Suprapubic skin (tissue), 3 donors: ENCODE measurements at regions not wholly inside any gene's neighbourhood (a gene's known extent, or its start where the extent isn't known, plus 50 kb on each side); places are given as distances from the start of the nearest gene placed in this dataset.

Source experiments
- EP300 ChIP-seq: sonication (generic); formaldehyde crosslinking; IDR thresholded peaks from one replicate; pipeline ENCODE4 v1.6.1; 2017; ENCODE audit warnings: antibody characterized with exemption
- TF ChIP-seq, protein P1 (sequence below), 2 donors: fragments of 200-600 bp in 1 of 2; fragments of 450-650 bp in 1 of 2; sonication (generic) in 1 of 2; IDR thresholded peaks; one replicate each; pipeline ENCODE4 v1.5.1; 2016 to 2019; ENCODE audit warnings: antibody characterized with exemption in 2 of 2, mild to moderate bottlenecking in 1 of 2, moderate library complexity in 1 of 2

DNA sequence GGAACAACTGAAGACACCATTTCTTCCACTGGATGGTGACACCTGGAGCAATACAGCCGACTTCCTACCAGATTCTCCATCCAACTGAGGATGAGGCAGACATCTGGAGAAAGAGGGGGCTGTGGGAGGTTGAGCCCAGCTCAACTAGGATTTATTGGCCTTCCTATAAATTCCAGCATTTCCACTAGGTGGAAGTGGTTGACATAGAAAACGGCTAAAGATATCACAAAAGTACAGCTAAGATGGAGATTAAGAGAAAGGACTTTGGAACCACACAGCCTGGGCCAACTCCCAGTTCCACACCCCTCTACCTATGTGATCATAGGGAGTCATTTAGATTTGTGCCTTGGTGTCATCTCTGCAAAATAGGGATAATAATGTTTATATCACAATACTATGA lies 61.3 kb upstream of the CAV2 start:
- no peak for TF ChIP-seq EP300
- TF ChIP-seq, protein P1, sequence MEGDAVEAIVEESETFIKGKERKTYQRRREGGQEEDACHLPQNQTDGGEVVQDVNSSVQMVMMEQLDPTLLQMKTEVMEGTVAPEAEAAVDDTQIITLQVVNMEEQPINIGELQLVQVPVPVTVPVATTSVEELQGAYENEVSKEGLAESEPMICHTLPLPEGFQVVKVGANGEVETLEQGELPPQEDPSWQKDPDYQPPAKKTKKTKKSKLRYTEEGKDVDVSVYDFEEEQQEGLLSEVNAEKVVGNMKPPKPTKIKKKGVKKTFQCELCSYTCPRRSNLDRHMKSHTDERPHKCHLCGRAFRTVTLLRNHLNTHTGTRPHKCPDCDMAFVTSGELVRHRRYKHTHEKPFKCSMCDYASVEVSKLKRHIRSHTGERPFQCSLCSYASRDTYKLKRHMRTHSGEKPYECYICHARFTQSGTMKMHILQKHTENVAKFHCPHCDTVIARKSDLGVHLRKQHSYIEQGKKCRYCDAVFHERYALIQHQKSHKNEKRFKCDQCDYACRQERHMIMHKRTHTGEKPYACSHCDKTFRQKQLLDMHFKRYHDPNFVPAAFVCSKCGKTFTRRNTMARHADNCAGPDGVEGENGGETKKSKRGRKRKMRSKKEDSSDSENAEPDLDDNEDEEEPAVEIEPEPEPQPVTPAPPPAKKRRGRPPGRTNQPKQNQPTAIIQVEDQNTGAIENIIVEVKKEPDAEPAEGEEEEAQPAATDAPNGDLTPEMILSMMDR (IDR thresholded peaks at IDR 0.05), result no peak
